HG03521 (cell line): ENCODE measurements at regions not wholly inside any gene's neighbourhood (a gene's known extent, or its start where the extent isn't known, plus 50 kb on each side); places are given as distances from the start of the nearest gene placed in this dataset.
"Not testable (repeated sequence)": the region's sequence is repeated elsewhere in the genome, so short reads cannot be mapped to it uniquely, and the experiment has no call there.

Source experiments
- ATAC-seq: cut with Tn5 transposase; IDR thresholded peaks from one replicate; pipeline ENCODE4 v1.9.1; 2021; ENCODE audit warnings: mild to moderate bottlenecking, moderate library complexity; ENCODE audit not compliant: unreplicated experiment

DNA sequence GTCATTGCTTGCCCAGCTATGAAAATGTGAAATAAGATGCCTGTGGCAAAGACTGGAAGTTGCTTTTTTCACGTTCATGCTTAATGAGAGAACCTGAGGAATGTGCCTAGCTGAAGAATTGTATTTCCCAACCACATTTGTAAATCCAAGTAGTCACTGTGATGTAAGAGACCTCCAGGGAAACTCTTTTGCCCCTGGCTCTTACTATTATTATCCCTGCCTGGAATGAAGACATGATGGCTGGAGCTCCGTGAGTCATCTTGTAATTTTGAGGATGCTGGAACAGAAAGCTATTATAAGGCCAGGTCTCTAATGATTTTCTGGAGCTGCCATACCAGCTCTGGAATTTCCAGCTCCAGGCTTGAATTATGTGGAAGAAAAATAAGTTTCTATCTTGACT lies 894.3 kb downstream of the DIAPH3 start:
- ATAC-seq, result no peak

DNA sequence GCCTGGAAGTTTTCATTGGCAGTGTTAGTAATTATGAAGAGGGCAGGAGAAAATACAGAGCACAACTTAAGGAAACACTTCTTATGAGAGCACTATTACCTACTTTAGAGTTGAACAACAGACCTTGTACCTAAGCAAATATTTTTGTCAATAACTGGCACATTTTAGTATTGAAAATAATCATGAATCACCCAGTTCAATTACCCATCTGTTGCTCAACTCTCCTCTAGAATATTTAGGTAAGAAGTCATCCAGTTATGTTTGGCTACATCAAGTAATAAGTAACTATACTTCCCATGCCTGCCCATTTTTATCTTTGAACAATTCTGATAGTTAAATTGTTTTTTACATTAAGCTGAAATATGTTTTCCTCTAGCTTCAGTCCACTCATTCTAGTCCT lies 893.4 kb downstream of the DIAPH3 start:
- no peak for ATAC-seq

DNA sequence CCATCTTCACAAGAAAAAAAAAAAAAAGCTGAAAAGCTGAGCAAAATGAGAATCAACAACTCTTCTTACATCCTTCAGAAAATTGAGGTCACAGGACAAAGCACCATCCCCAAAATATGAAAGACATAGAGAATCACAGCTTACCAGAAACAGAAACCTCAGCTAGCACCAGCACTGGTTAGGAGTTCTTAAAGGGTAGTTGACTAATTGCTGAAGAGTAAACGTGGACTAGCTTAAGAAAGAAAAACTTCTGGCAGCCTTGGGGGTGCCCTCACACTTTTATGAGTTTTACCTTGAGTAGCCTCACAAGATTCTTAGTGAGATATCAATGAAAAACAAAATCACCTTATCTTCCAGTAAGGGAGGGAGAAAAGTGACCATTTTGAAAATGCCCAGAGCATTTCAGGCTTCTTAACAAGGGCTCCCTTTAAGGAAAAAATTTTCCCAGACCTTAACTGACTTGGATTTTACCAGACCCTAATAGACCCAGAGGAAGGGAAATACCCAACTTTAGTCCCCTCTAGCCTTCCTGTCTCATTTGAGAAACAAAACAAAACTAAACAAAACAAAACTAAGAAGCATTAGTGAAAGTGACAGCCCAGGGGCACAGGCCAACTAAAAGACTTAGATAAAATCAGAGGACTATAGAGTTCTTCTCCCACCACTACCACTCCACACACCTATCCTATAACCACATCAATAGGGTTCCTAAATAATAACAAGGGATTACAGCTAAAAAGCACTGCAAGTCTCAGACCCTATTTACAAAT lies 888.6 kb downstream of the DIAPH3 start:
- no peak for ATAC-seq

DNA sequence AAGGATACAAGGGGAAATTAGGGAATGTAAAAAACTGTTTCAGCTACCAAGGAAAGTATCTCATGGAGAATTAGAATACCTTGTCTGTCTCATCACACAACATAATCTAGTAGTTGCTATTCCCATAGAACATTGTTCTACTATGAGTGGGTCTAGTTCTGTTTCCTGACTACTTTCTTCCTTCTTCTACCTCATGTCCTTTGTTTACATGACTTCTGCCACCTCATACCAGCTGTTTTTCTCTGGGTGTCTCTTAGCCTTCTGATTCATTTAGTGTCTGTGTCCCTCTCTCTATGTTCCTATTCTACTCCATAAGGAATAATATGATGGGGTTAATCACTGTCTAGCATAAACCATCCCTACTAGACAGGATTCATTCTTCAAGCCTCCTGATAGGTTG lies 887.3 kb downstream of the DIAPH3 start:
- ATAC-seq, result no peak

DNA sequence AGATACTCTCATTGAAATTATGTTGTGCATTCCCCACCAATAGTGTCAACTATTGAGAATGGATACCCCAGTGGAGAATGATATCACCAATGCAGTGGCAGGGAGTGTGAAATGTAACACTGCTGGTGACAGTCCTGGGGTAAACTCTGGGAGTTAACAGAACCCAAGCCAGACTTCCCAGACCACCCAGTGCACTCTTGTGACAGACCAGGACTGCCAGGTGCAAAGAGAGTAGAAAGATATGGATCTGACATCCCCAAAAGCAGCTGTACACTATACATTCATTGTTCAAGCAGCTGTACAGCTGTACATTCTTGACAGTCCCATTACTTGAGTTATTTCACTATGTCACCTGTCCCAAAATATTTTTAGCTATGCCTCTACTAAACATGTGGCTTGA lies 886.6 kb downstream of the DIAPH3 start:
- no peak for ATAC-seq

DNA sequence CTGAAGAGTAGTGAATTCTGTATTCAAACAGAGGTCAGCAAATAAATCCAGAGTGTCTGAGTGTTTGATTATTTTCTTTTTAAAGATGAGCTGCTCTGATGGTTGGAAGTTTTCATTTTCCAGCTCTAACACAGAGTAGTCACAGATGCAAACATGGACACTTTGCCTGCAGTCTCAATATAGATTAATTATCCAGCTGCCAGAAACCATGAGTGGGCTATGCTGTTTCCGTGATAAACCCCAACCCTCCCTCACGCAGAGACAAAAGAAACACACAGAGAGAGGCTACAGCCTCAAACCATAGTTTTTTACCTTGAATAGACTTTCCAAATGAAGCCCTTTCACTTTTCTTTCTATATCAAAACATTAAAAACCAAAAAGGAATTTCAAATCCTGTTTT lies 884.7 kb downstream of the DIAPH3 start:
- ATAC-seq, result no peak

DNA sequence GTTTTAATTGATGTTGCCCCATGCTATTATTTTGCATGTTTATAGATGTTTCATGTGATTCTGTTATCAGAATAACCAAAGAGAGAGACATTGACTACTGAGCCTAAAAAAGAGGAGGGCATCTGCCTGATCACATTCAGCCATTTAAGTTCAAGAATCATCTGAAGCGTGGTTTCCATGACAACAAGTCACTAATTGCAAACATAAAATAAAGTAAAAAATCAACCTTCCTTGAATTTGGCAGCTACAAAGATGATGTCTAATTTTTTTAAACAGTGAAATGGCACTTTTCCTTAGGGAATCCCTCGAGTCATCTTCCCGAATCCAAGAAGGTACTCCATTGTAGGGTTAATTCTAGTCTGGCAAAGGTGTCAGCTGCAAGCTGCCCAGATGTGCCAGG lies 884.2 kb downstream of the DIAPH3 start:
- no peak for ATAC-seq

DNA sequence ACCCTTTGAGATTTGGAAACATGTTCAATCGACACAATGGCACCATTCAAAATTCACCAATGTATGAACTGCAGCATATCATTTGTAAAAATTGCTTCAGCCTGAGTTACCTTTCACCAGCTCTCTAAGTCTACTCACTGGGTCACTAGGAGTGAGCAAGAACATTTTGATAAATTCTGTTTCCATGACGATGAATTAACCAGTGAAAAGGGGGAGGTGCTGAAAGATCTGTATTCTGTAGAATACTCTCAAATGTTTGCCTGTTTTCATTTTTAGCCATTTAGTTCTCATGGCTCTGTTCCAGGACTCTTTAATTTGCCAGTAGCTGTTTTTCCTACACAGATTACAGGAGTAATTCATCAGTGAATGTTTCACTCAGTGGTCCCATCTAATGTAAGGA lies 883.4 kb downstream of the DIAPH3 start:
- no peak for ATAC-seq

DNA sequence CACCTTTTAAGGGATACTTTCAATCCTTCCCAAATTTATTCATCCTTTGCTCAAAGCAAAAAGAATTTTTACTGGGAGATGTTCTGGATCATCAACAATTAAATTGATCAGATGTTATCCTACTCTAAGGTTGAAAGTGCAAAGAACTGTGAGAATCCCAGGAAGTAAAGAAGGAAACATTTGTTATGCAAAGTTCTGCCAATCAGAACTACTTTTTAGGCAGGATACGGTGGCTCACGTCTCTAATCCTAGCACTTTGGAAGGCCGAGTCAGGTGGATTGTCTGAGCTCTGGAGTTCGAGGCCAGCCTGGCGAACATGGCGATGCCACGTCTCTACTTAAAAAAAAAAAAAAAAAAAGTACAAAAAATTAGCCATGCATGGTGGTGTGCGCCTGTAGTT lies 882.3 kb downstream of the DIAPH3 start:
- ATAC-seq, result no peak

DNA sequence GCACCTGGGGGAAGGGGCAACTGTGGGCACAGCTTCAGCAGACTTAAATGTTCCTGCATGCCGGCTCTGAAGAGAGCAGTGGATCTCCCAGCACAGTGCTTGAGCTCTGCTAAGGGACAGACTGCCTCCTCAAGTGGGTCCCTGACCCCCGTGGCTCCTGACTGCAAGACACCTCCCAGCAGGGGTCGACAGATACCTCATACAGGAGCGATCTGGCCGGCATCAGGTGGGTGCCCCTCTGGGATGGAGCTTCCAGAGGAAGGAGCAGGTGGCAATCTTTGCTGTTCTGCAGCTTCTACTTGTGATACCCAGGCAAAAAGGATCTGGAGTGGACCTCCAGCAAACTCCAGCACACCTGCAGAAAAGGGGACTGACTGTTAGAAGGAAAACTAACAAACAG lies 871.5 kb downstream of the DIAPH3 start:
- ATAC-seq, result not testable (repeated sequence)

DNA sequence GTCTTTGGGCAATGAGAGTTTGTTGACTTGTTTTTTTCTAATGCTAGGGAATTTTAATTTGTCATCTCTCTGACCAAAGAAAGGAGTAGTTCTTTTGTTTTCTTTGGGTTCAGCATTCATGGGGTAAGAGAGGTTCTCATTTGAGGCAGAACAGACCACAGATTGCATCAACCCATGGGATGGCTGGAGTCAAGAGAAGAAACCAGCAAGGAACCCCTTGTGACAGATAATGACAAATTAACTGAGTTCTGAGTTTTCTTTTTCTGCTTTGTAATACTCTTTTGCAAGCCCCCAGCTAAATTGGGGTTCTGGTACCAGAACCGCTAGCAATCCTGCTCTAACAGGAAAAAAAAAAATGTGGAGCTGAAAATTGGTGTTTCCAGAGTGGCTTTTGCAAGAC lies 864.1 kb downstream of the DIAPH3 start:
- no peak for ATAC-seq

DNA sequence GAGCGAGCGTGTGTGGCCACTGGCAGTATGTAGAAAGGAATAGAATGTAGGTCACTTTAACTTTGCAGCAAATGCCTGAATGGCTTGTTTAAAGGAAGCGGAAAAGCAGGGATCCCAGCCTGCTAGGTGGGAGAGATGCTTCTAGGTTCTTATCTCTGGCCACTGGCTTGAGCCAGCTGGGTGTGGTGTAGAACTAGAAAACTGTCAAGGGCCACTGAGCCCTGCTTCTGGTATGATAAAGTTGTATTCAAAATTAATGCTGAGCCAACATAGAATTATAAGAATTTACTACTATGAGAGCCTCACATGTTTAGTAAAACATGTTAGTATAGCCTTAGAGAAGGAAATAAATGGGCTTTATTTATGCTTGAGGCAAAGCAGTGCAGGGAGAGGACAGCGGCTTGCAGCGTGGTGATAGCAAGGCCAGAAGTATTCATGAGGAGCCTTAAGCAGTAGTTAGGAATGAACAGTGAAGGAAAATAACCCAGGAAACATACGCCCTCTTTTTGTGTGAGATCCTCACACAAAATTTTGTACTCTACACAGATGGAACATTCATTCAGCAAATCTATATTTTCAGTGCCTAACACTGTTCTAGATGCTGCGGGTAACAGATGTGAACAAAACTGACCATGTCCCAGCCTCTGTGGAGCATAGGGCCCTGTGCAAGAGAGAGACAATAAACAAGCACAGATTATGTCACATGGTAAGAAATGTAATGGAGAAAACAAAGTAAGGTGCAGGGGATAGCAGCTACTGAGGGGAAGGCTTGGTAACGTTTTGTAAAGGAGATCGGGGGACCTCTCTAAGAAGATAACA lies 863.2 kb downstream of the DIAPH3 start:
- no peak for ATAC-seq

DNA sequence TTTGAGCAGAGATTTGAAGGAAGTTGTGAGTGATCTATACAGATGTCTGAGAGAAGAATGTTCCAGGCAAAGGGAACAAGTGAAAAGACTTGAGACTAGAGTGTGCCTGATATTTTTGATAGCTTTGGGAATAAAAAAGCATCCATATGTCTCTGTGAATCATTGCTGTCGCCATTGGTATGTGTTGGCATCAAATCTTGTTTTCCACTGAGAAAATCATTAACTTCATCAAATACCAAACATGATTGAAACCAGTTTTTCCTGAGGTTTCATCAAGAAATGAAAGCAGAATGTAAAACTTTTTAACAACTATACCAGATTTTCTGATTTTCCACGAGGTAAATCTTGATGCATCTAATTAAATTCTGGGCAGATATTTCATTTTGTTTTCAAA lies 862.6 kb downstream of the DIAPH3 start:
- no peak for ATAC-seq

DNA sequence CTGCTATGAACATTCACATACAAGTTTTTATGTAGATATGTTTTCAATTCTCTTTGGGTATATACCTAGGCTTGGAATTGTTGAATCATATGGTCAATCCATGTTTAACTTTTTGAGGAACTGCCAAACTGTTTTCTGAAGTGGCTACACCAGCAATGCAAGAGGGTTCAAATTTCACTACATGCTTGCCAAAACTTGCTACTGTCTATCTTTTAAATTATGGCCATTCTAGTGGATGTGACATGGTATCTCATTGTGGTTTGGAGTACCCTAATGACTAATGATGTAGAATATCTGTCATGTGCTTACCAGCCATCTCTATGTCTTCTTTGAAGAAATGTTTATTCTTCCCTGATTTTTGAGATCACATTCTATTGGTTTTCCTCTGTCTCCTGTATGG lies 860.3 kb downstream of the DIAPH3 start:
- no peak for ATAC-seq

DNA sequence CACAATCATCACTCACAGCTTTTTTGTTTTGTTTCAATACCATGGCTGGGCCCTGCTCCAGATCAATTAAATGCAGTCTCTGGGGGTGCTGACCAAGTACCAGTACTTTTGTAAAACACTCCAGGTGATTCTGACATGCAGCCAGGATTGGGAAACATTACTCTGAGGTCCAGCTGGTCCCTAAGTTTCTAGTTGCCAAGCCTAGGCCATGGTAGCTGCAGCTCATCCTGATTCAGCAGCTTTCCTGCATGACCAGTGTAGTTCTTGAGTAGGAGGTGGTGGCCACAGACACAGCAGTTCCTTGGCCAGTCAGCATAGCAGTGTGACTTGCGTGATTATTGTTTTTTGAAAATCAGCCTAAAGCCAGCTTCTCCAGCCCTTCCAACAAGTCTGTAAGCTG lies 859.1 kb downstream of the DIAPH3 start:
- ATAC-seq, result no peak

DNA sequence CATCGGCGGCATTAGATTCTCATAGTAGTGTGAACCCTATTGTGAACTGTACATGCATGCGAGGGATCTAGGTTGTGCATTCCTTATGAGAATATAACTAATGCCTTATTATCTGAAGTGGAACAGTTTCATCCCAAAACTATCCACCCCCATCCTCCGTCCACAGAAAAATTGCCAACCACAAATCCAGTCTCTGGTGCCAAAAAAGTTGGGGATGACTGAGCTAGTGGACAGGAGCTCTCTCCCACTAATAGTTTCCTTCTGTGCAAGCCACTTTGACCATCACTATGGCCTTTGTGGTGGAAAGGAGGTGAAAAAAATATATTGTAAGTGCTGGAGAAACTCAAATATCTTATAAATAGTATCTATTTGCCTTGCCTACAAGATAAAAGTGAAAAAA lies 857.8 kb downstream of the DIAPH3 start:
- ATAC-seq, result no peak

DNA sequence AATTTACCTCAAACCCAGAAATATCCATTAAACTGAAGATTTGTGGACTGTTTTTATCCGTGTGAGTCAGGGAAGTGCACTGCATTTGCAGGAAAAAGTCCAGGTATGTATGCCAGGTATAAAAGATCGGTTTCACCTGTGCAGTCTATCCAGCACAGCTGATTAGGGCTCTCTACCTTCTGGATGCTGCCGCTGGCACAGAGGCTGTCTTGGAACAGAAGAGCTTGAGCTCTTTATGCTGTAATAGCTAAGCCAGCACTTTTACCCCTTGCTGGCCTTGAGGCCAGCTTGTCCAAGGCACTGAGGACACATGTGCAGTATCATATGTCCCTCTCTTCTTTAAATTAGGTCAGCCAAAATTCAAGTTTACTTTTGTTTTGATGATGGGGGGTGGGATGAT lies 851.0 kb downstream of the DIAPH3 start:
- no peak for ATAC-seq

DNA sequence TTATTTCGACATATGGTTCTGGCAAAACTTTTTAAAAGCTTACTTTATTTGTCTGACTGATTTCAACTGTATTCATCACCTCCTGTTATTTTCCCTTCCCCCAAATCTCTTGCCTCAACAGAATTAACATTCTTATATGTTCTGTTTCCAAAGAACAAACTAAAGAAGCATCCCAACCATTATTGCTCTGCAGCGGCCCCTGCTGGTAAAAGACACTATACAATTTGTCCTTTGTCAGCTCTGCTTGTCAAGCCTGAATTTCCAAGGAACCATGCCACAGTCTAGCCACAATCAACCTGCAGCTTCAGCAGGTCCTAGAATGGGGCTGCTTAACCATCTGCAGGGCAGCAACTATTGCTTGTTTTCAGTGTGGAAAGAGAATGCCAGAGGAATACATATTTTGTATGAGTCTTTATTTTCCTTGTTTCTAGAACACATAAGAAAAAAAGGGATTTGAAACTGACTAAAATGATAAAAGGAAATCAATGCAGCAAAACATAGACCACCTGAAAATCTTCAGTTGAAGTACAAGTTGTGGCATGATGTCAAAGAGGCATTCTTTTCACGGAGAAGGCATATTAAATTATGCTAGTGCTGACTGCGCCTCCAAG lies 845.3 kb downstream of the DIAPH3 start:
- ATAC-seq, result peak; percentile 54

DNA sequence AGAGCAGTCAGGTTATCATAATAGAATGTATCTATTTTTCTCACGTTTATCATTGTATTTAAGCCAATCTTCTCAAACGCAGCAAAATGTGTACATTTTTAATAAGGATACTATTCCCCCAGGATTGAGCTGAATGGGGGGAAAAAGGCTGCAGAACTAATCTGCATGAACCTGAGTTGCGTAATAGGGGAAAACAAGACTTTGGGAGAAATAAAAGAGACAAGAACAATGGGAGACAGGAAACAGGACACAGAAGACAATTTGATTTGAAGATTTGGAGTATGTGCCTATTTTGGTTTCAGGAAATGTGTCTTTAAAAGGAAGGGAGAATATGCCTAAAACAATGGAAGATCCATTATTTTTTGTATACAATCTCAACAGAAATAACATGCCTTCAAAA lies 844.5 kb downstream of the DIAPH3 start:
- no peak for ATAC-seq

DNA sequence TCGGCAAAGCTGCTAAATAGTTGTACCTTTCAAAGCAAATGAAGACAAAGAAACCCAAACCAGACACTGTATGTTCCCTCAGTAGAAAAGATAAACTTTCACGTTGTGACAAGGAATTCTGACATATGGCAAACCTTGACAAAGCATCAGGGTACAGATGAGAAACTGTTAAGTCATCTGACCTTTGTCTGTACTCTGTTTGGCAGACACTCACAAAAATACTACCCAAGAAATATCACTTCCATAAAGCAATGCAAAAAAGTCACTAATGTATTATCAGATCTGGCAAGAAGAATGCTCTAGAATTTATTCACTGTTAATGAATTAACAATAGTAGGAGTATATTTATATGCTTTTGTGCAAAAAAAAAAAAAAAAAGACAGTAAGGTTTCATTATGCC lies 843.7 kb downstream of the DIAPH3 start:
- ATAC-seq, result no peak

DNA sequence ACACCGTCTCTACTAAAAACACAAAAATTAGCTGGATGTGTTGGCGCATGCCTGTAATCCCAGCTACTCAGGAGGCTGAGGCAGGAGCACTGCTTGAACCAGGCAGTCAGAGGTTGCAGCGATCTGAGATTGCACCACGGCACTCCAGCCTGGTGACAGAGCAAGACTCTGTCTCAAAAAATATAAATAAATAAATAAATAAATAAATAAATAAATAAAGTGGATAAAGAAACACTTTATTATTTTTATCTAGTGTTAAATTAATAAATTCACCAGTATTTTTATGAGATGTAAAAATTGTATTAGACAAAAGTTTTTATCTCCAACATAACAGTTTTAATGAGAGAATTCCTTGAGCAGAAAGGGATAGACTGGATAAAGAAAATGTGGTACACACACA lies 839.3 kb downstream of the DIAPH3 start:
- not testable (repeated sequence) for ATAC-seq

DNA sequence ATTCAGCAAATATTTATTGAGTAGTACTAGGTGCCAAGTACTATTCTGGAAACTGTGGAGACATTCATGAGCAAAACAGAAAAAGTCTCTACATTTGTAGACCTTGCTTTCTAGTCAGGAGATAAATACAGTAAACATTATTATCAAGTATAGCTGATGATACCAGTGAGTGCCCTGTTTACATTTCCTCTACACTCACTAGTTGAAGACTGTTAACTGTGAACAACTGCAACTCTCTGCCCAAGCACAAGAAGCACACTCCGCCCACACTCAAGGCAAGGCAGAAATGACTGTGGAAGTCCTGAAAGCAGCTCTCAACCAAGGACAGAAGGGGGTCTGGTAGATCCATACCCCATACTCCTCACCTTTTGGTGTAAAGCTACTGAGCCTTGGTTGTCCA lies 837.0 kb downstream of the DIAPH3 start:
- ATAC-seq, result no peak
